ENCODE measurements at regions not wholly inside any gene's neighbourhood (a gene's known extent, or its start where the extent isn't known, plus 50 kb on each side); places are given as distances from the start of the nearest gene placed in this dataset.

GRCh38 chr6:135572051-135572450 lies 74.5 kb upstream of the AHI1 start:
- intact Hi-C loops (cut with DNase I), result no loop called here
- no peaks in the 10 kb centered on the region for H3K36me3 ChIP-seq
- H3K27ac ChIP-seq, result no peak overlapping the region
- H3K9me3 ChIP-seq, result no peaks in the 10 kb centered on the region
- TF ChIP-seq CTCF (IDR thresholded peaks at IDR 0.05), result no peak
- H3K4me1 ChIP-seq, result no peaks in the 10 kb centered on the region
- no peak for DNase-seq
- ATAC-seq, result no peak
- no peak overlapping the region for H3K4me3 ChIP-seq
- H3K27me3 ChIP-seq, result no peaks in the 10 kb centered on the region

- intact Hi-C loops (cut with DNase I), result no loop called here
Measured at GRCh38 chr6:135575629-135576028, 78.1 kb upstream of the AHI1 start.

GRCh38 chr6:135576055-135576454 lies 78.5 kb upstream of the AHI1 start:
- ATAC-seq (peak; percentile 50), DNase-seq (no peak)
- Histone ChIP-seq H3K27me3 (no peaks in the 10 kb centered on the region), H3K36me3 (no peaks in the 10 kb centered on the region), H3K4me3 (no peak overlapping the region), H3K9me3 (no peaks in the 10 kb centered on the region), H3K27ac (no peak overlapping the region), H3K4me1 (no peaks in the 10 kb centered on the region)
- intact Hi-C loops (cut with DNase I), result no loop called here
- TF ChIP-seq CTCF (IDR thresholded peaks at IDR 0.05), result no peak

More at GRCh38 chr6:135575629-135576028, 78.1 kb upstream of the AHI1 start:
- Histone ChIP-seq H3K4me3 (no peak overlapping the region), H3K27me3 (no peaks in the 10 kb centered on the region), H3K36me3 (no peaks in the 10 kb centered on the region), H3K9me3 (no peaks in the 10 kb centered on the region), H3K4me1 (no peaks in the 10 kb centered on the region), H3K27ac (no peak overlapping the region)
- no peak for DNase-seq
- TF ChIP-seq CTCF (IDR thresholded peaks at IDR 0.05), result no peak
- no peak for ATAC-seq

GRCh38 chr6:135577059-135577538 lies 79.6 kb upstream of the AHI1 start:
- H3K9me3 ChIP-seq, result no peaks in the 10 kb centered on the region
- H3K4me1 ChIP-seq, result no peaks in the 10 kb centered on the region
- DNase-seq, result no peak
- H3K27me3 ChIP-seq, result no peaks in the 10 kb centered on the region
- no peak overlapping the region for H3K4me3 ChIP-seq
- H3K27ac ChIP-seq, result no peak overlapping the region
- H3K36me3 ChIP-seq, result no peaks in the 10 kb centered on the region
- no peak for TF ChIP-seq CTCF (IDR thresholded peaks at IDR 0.05)
- intact Hi-C loops (cut with DNase I), result no loop called here
- ATAC-seq, result no peak

GRCh38 chr6:135578976-135579375 lies 81.4 kb upstream of the AHI1 start:
- Histone ChIP-seq H3K4me3 (no peak overlapping the region), H3K4me1 (no peaks in the 10 kb centered on the region), H3K9me3 (no peaks in the 10 kb centered on the region), H3K27me3 (no peaks in the 10 kb centered on the region), H3K36me3 (no peaks in the 10 kb centered on the region), H3K27ac (no peak overlapping the region)
- no peak for ATAC-seq
- intact Hi-C loops (cut with DNase I), result no loop called here
- no peak for TF ChIP-seq CTCF (IDR thresholded peaks at IDR 0.05)
- DNase-seq, result no peak

GRCh38 chr6:135581211-135581610 lies 83.7 kb upstream of the AHI1 start:
- H3K9me3 ChIP-seq, result no peaks in the 10 kb centered on the region
- H3K4me1 ChIP-seq, result no peaks in the 10 kb centered on the region
- ATAC-seq, result no peak
- DNase-seq, result no peak
- H3K27me3 ChIP-seq, result no peaks in the 10 kb centered on the region
- intact Hi-C loops (cut with DNase I), result no loop called here
- H3K4me3 ChIP-seq, result no peak overlapping the region
- H3K27ac ChIP-seq, result no peak overlapping the region
- no peaks in the 10 kb centered on the region for H3K36me3 ChIP-seq
- no peak for TF ChIP-seq CTCF (IDR thresholded peaks at IDR 0.05)

Data from upper lobe of right lung (tissue), 1 donor.